Keratinocyte (primary cell): ENCODE measurements at regions not wholly inside any gene's neighbourhood (a gene's known extent, or its start where the extent isn't known, plus 50 kb on each side); places are given as distances from the start of the nearest gene placed in this dataset.

Source experiments
- CTCF ChIP-seq, 3 experiments: IDR thresholded peaks in 1 of 3; conservative IDR thresholded peaks in 1 of 3; optimal IDR thresholded peaks in 1 of 3; 2 replicates in 2 of 3; 3 replicates in 1 of 3; pipeline versions ENCODE3 to v1.5.1; 2011; ENCODE audit warnings: low read length in 3 of 3, mild to moderate bottlenecking in 3 of 3, moderate library complexity in 2 of 3, control low read depth in 1 of 3, inconsistent platforms in 1 of 3; ENCODE audit not compliant: insufficient read depth in 2 of 3; ENCODE audit errors: extremely low read depth in 1 of 3
- EZH2 ChIP-seq: IDR thresholded peaks from one replicate; pipeline ENCODE4 v1.6.1; 2012; ENCODE audit warnings: inconsistent platforms, mild to moderate bottlenecking, low read length, moderate library complexity

DNA sequence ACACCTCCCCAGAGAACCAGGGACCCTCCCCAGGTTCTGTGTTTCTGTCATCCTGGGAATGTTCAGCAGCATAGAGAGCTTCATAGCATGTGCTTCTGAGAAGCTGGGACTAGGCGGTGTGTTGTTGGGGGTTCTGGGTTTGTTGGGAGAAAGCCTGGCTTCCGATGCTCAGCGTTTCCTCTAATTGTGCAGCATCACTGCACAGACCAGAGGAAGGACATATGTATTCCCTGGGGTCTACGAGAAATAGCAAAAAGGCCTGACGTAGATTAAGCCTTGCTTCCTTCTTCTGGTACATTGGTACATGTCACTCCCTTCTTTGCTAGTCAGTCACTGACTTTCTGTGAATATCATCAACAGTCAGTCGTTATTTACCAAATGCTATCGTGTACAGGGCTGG, 96.9 kb upstream of the SGK1 start:
- TF ChIP-seq CTCF (optimal IDR thresholded peaks at IDR 0.05 in 1 of 3, IDR thresholded peaks at IDR 0.05 in 1 of 3, conservative IDR thresholded peaks at IDR 0.05 in 1 of 3; ENCODE audit: extremely low read depth in 1 of 3, insufficient read depth in 2 of 3, low read length in 3 of 3) (no peak), EZH2 (no peak)
